ENCODE measurements at regions not wholly inside any gene's neighbourhood (a gene's known extent, or its start where the extent isn't known, plus 50 kb on each side); places are given as distances from the start of the nearest gene placed in this dataset.

GRCh38 chr20:40493071-40493470, 196.0 kb downstream of the MAFB start:
- TF ChIP-seq POLR2A (IDR thresholded peaks at IDR 0.05) = no peak
- no peak for TF ChIP-seq CTCF (IDR thresholded peaks at IDR 0.05)
